Transverse colon (tissue), 4 donors: ENCODE measurements at regions not wholly inside any gene's neighbourhood (a gene's known extent, or its start where the extent isn't known, plus 50 kb on each side); places are given as distances from the start of the nearest gene placed in this dataset.

Experiments used
- CTCF ChIP-seq, 5 experiments: fragments of 200-600 bp in 3 of 5; fragments of 450-650 bp in 2 of 5; sonication (generic) in 3 of 5; IDR thresholded peaks; 1 replicate in 2 of 5; 2 replicates in 3 of 5; pipeline ENCODE4 v1.5.1; 2016 to 2017; ENCODE audit warnings: antibody characterized with exemption in 5 of 5, inconsistent platforms in 3 of 5, mild to moderate bottlenecking in 2 of 5, moderate library complexity in 1 of 5
- EP300 ChIP-seq: sonication (generic); formaldehyde crosslinking; IDR thresholded peaks from one replicate; pipeline ENCODE4 v1.6.1; 2017; ENCODE audit warnings: antibody characterized with exemption, low read depth
- POLR2AphosphoS5 ChIP-seq, 3 donors: sonication (generic); formaldehyde crosslinking; IDR thresholded peaks; one replicate each; pipeline ENCODE4 v1.6.1; 2016; ENCODE audit warnings: antibody characterized with exemption in 3 of 3

- TF ChIP-seq CTCF (IDR thresholded peaks at IDR 0.05) (no peak), POLR2AphosphoS5 (IDR thresholded peaks at IDR 0.05) (no peak), EP300 (no peak)
Measured at GRCh38 chr1:23620605-23621004, 61.3 kb upstream of the ID3 start.
